ENCODE measurements at regions not wholly inside any gene's neighbourhood (a gene's known extent, or its start where the extent isn't known, plus 50 kb on each side); places are given as distances from the start of the nearest gene placed in this dataset.
"Not testable (repeated sequence)": the region's sequence is repeated elsewhere in the genome, so short reads cannot be mapped to it uniquely, and the experiment has no call there.

DNA sequence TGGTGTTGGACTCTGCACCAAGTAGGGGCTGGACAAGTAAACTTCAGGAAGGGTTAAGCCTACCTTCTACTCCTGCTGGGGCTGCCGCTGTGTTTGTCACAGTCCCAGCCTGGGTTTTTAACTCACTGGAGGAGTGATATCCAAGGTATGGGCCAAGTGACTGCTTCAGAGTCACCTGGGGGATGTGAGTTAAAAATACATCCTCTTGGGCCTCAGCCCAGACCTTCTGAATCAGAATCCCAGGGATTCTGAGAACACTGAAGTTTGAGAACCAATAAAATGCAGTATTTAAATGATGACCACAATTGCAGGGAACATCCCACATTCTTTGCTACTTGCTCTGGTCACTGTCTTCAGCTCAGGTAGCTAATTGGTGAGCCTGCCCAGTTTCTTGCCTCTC is 95.1 kb upstream of the DNAH5 start:
- Mint-ChIP-seq H3K36me3 (ENCODE audit: low read depth) (no peaks in the 10 kb centered on the region), H3K4me1 (no peaks in the 10 kb centered on the region), H3K27ac (no peak overlapping the region), H3K27me3 (peaks cover 16% of the 10 kb centered on the region), H3K9me3 (no peaks in the 10 kb centered on the region), H3K4me3 (no peak overlapping the region)
- no peak for ATAC-seq (replicated peaks)

DNA sequence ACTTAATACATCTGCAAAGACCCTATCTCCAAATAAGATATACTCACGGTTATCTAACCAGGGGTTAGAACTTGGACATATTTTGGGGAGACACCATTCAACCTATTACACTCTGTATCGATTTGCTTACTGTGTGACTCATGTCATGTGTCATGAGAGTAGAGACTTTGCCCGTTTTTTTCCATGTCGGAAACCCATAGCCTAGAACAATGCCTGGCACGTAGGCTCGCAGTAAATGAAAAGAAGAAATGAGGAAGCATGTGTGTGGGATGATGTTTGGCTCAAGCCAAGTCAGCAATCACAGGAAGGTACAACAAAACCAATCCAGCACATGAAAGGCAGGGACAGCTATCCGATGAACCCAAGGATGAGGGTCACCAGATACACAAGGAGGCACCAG is 94.6 kb upstream of the DNAH5 start:
- H3K27ac Mint-ChIP-seq, result no peak overlapping the region
- no peak for ATAC-seq (replicated peaks)

DNA sequence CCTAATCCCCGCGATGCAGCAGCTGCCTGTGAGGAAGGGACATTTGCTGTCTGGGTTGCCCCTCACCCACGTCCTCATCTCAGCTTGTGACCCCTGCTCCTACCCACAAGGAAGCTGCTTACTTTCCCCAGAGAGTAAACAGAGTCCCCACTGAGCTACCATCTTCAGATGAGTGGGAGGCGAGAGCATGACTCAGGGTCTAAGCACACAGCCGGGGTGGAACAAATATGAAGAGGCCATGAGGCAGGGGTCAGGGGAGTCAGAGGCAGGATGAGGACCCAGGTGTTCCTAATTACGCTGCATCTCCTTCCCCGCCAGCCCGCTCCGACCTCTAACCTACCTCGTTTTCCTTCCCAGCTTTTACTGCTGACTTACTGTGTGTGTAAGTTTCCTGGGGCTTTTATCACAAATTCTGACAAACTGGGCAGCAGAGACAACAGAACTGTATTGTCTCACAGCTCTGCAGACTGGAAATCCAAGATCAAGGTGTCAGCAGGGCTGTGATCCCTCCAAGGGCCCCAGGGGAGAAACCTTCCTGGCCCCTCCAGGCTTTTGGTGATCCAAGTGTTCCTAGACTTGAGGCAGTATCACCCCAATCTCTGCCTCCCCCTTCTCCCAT is 94.0 kb upstream of the DNAH5 start:
- Mint-ChIP-seq H3K27ac (no peak overlapping the region), H3K9me3 (no peaks in the 10 kb centered on the region), H3K27me3 (peaks cover 16% of the 10 kb centered on the region), H3K4me3 (no peak overlapping the region), H3K36me3 (ENCODE audit: low read depth) (no peaks in the 10 kb centered on the region), H3K4me1 (no peaks in the 10 kb centered on the region)
- ATAC-seq (replicated peaks), result peak; percentile 31

More for the DNA sequence above, 94.6 kb upstream of the DNAH5 start:
- Mint-ChIP-seq H3K4me1 (no peaks in the 10 kb centered on the region), H3K4me3 (no peak overlapping the region), H3K27me3 (peaks cover 16% of the 10 kb centered on the region), H3K36me3 (ENCODE audit: low read depth) (no peaks in the 10 kb centered on the region), H3K9me3 (no peaks in the 10 kb centered on the region)

DNA sequence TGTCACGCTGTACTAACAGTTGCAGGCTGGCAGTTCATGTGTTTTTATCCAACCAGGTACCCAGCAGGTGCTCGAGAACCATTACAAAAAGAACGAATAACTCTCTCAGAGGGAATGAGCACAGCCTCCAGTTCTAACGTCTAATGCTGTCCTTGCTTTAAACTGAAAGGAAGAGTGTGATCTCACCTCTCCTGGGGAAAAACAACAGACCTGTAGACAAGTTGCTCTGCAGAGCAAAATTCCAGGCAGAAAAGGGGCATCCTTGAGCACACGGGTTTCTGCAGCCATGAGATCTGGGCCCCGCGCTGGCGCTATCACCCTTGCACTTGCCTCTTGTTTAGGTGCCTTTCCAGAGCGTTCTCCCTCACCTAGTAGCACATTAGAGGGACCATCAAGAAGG is 92.5 kb upstream of the DNAH5 start:
- Mint-ChIP-seq H3K27ac (no peak overlapping the region), H3K4me1 (no peaks in the 10 kb centered on the region), H3K27me3 (peaks cover 13% of the 10 kb centered on the region), H3K4me3 (no peak overlapping the region), H3K9me3 (no peaks in the 10 kb centered on the region), H3K36me3 (ENCODE audit: low read depth) (no peaks in the 10 kb centered on the region)
- no peak for ATAC-seq (replicated peaks)

DNA sequence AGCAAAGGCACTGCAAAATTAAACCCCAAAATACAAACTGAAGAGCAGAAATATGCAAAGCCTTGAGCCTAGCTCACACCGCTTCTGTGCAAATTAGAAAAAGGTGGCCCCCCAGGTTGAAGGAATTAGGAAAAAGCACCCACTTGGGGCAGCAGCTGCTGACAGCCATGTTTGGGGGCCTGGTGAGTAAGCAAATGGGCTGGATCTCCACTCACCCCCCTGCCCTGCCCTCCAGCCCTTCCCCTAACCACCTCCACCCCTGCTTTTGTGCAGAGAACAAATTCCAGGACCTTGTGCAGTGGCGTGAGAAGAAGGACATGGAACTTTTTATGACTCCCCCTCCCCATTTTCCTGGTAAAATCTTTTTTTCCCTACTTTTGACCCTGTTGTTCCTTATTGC is 92.0 kb upstream of the DNAH5 start:
- Mint-ChIP-seq H3K36me3 (ENCODE audit: low read depth) (no peaks in the 10 kb centered on the region), H3K27ac (no peak overlapping the region)

DNA sequence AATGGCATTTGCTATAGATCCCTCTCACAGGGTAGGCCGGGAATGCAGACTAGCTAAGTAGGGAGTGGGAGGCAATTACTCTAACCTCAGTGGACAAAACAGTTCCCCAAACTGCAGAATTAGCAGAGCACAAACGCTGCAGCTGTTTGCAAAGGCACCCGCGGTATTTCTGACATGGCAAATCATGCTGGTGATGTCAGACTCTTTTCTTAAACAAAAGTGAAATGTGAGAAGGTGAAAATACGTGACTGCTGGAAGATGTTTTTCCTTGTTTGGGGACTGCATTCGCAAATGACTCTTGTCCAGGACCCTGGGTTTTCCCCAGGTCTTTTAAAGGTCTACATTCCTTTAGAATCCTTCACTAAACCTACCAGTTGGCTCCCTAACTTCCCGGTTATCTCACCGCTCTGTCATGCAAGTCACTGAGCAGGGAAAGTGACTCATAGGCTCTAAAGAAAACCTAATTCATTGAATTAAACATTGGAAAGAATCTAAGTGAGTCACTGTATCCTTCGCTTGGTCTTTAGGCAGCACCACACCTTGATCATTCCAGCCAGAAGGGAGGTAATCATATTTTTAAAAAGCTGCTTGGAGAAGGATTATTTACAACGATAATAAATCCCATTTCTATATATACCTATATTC is 91.5 kb upstream of the DNAH5 start:
- ATAC-seq (replicated peaks), result peak; percentile 19
- Mint-ChIP-seq H3K27ac (no peak overlapping the region), H3K4me1 (no peaks in the 10 kb centered on the region)

More for the DNA sequence above, 92.0 kb upstream of the DNAH5 start:
- H3K27me3 Mint-ChIP-seq, result peaks cover 13% of the 10 kb centered on the region
- no peaks in the 10 kb centered on the region for H3K4me1 Mint-ChIP-seq
- H3K4me3 Mint-ChIP-seq, result no peak overlapping the region
- no peak for ATAC-seq (replicated peaks)
- H3K9me3 Mint-ChIP-seq, result no peaks in the 10 kb centered on the region

DNA sequence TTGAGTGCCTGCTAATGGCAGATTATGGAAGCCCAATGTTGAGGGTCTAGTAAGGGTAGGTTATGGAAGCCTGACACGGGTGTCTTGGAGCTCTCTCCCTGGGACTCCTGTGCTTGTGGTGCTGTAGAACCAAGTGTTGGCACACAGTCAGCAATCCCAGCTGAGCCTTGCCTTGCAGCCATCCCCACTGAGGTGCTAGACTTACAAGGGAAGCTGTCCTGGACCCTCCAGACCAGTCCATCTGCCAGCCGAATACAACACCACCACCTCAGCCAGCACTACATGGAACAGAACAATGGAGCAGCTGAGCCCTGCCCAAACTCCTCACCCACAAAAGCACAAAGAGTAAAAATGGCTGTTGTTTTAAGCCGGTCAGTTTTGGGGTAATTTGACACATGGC is 90.5 kb upstream of the DNAH5 start:
- ATAC-seq (replicated peaks), result no peak

More for the DNA sequence above, 91.5 kb upstream of the DNAH5 start:
- H3K27me3 Mint-ChIP-seq, result peaks cover 9% of the 10 kb centered on the region
- no peaks in the 10 kb centered on the region for H3K9me3 Mint-ChIP-seq
- H3K36me3 Mint-ChIP-seq (ENCODE audit: low read depth), result no peaks in the 10 kb centered on the region
- no peak overlapping the region for H3K4me3 Mint-ChIP-seq

DNA sequence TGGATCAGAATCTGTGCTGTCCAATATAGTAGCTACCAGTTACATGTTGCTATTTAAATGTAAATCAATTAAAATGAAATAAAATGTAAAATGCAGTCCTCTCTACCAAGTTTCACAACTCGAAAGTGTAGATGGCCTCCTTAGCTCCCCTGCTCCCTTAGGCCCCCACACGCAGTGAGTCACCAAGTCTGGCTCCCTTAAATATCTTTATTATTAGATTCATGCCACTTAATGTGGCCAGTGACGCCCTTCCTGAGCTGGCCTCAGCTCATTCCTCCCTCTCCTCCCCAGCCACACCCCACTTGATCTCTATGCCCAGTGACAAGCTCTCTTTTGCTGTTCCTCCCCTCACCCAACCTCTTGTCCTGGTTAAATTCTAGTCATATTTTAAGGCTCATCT is 88.4 kb upstream of the DNAH5 start:
- Mint-ChIP-seq H3K4me1 (no peaks in the 10 kb centered on the region), H3K27ac (no peak overlapping the region), H3K36me3 (ENCODE audit: low read depth) (no peaks in the 10 kb centered on the region), H3K27me3 (peaks cover 17% of the 10 kb centered on the region), H3K9me3 (peaks cover 7% of the 10 kb centered on the region), H3K4me3 (no peak overlapping the region)
- no peak for ATAC-seq (replicated peaks)

More for the DNA sequence above, 90.5 kb upstream of the DNAH5 start:
- Mint-ChIP-seq H3K27me3 (peaks cover 13% of the 10 kb centered on the region), H3K36me3 (ENCODE audit: low read depth) (no peaks in the 10 kb centered on the region), H3K27ac (no peak overlapping the region), H3K4me1 (no peaks in the 10 kb centered on the region), H3K4me3 (no peak overlapping the region), H3K9me3 (peaks cover 3% of the 10 kb centered on the region)

DNA sequence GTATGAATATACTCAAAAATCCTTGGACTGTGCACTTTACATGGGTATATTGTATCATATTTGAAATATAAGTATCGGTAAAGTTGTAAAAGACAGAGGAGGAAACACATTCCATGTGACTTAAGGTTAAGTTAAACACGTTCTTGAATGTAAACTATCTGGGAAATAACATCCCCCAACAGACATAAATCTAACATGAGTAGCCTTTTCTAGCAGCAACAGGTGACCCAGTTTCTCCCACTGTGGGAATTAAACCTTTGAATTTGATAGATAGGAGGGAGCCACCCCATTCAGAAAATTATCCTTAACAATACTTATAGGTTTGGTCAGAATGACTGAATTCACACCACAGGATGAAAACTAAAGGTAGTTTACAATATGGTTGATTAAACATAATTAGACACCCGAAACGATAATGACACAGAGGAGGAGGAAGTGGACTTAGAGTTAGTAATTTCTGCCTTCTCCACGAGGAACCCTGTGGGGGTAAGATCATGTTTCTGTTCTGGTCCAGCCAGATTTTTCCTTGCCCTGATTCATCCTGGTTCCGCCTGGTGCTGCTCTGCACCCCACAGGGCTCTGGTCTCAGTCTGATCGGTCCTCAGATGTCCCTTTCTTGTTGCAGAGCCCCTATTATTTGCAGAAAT is 84.6 kb upstream of the DNAH5 start:
- Mint-ChIP-seq H3K4me1 (no peaks in the 10 kb centered on the region), H3K27ac (no peak overlapping the region)
- no peak for ATAC-seq (replicated peaks)

DNA sequence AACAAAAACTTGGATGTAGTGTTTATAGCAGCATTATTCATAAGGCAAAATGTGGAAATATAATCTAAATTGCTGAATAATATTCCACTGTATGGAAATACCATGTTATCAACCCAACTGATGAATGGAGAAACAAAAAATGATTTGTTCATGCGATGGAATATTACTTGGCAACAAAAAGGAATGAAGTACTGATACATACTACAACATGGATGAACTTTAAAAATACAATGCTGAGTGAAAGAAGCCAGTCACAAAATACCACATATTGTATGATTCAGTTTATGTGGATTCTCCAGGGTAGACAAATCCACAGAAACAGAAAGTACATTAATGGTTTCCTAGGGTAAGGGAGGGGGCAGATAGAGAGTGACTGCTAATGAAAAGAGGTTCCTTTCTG is 83.7 kb upstream of the DNAH5 start:
- no peak overlapping the region for H3K4me3 Mint-ChIP-seq
- peaks cover 7% of the 10 kb centered on the region for H3K9me3 Mint-ChIP-seq
- H3K4me1 Mint-ChIP-seq, result no peaks in the 10 kb centered on the region
- no peak overlapping the region for H3K27ac Mint-ChIP-seq
- H3K27me3 Mint-ChIP-seq, result peaks cover 12% of the 10 kb centered on the region
- H3K36me3 Mint-ChIP-seq (ENCODE audit: low read depth), result no peaks in the 10 kb centered on the region
- no peak for ATAC-seq (replicated peaks)

More for the DNA sequence above, 84.6 kb upstream of the DNAH5 start:
- Mint-ChIP-seq H3K36me3 (ENCODE audit: low read depth) (no peaks in the 10 kb centered on the region), H3K9me3 (peaks cover 7% of the 10 kb centered on the region), H3K4me3 (no peak overlapping the region), H3K27me3 (peaks cover 13% of the 10 kb centered on the region)

DNA sequence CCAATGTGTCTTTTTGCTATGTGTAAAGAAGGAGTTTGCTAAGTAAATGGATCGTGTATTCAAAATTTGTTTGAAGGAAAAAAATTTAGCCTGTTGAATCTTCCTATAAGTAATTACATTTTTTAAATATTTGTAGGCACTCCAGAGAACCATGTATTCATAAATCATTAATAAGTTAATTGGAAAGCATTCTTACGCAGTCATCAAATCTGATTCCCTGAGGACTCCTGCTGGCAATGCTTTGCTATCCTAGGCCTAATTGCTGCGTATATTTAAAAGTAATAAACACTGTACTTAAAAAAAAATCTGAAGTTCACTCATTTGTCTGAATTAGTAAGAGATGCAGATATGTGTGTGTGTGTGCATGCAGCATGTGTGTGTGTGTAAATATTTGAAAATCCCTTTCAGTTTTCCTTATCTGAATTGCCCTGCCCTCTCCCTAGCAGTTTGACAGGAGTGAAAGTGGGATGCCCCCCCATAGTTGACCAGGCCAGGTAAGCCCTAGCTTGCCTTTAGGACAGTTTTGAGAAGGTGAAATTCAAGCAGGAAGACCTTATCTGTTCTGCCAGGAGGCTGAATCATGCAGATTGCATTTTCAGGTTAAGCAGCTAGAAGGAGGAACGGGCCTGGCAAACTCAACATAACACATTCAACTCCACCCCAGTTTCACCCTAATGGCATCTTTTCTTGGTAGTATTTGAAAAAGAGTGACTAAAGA is 81.2 kb upstream of the DNAH5 start:
- Mint-ChIP-seq H3K4me3 (no peak overlapping the region), H3K27me3 (peaks cover 8% of the 10 kb centered on the region), H3K36me3 (ENCODE audit: low read depth) (no peaks in the 10 kb centered on the region), H3K4me1 (no peaks in the 10 kb centered on the region), H3K27ac (no peak overlapping the region), H3K9me3 (peaks cover 7% of the 10 kb centered on the region)
- no peak for ATAC-seq (replicated peaks)

DNA sequence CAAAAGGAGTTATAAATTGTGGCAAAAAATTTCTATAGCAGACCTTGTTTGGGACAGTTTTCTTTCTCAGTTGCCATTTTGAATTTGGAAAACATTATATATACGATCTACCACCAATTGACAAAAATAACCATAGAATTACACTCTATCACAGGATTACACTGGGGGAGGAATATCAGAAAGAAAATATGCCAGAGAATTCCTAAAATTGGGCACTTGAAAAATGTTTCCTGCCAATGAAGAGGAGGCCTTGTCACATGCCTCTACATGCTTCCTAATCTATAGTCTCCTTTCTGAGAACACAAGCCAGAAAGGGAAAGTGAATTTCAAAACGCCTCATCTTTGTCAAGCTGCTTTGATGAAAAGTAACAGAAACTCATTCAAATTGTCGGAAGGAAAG is 78.5 kb upstream of the DNAH5 start:
- no peak overlapping the region for H3K27ac Mint-ChIP-seq
- peaks cover 5% of the 10 kb centered on the region for H3K9me3 Mint-ChIP-seq
- H3K4me1 Mint-ChIP-seq, result no peaks in the 10 kb centered on the region
- ATAC-seq (replicated peaks), result no peak
- no peak overlapping the region for H3K4me3 Mint-ChIP-seq
- H3K27me3 Mint-ChIP-seq, result peaks cover 6% of the 10 kb centered on the region
- no peaks in the 10 kb centered on the region for H3K36me3 Mint-ChIP-seq (ENCODE audit: low read depth)

DNA sequence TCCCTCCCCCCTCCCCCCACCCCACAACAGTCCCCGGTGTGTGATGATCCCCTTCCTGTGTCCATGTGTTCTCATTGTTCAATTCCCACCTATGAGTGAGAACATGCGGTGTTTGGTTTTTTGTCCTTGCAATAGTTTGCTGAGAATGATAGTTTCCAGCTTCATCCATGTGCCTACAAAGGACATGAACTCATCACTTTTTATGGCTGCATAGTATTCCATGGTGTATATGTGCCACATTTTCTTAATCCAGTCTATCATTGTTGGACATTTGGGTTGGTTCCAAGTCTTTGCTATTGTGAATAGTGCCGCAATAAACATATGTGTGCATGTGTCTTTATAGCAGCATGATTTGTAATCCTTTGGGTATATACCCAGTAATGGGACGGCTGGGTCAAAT is 76.5 kb upstream of the DNAH5 start:
- H3K9me3 Mint-ChIP-seq; H3K4me1 Mint-ChIP-seq; H3K4me3 Mint-ChIP-seq; H3K27me3 Mint-ChIP-seq; ATAC-seq (replicated peaks); H3K27ac Mint-ChIP-seq; H3K36me3 Mint-ChIP-seq (ENCODE audit: low read depth): not testable (repeated sequence)

DNA sequence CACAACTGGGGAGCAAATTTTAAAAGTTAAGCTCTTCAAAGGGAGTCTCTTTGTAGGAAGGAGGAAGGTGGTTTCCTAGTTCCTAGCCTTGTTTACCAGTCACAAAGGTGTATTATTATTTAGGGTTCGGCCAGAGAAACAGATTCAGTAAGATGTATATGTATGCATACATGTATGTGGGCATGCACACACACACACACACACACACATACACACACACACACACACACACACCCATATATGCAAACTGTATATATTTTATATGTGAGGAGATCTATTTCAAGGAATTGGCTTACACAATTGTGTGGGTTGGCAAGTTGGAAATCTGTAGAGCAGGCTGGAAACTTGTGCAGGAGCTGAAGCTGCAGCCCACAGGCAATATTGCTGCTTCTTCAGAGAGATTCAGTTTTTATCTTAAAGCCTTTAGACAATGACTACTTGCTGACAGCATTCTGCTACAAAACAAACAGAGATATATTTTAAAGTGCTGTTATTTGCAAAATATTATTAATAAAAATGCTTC is 75.3 kb upstream of the DNAH5 start:
- peaks cover 6% of the 10 kb centered on the region for H3K27me3 Mint-ChIP-seq
- peaks cover 5% of the 10 kb centered on the region for H3K9me3 Mint-ChIP-seq
- H3K27ac Mint-ChIP-seq, result no peak overlapping the region
- H3K4me3 Mint-ChIP-seq, result no peak overlapping the region
- H3K4me1 Mint-ChIP-seq, result no peaks in the 10 kb centered on the region
- no peak for ATAC-seq (replicated peaks)
- no peaks in the 10 kb centered on the region for H3K36me3 Mint-ChIP-seq (ENCODE audit: low read depth)

Data from activated T-helper 17 cell treated with anti-CD3 and anti-CD28 coated beads, Interleukin-2, amount 50 U/mL, for 72 hours (primary cell).